PFSK-1 (cell line): ENCODE measurements at regions not wholly inside any gene's neighbourhood (a gene's known extent, or its start where the extent isn't known, plus 50 kb on each side); places are given as distances from the start of the nearest gene placed in this dataset.

Experiments used
- FOXP2 ChIP-seq: optimal IDR thresholded peaks from 2 replicates; pipeline ENCODE3; 2011; ENCODE audit warnings: borderline replicate concordance, control low read depth, inconsistent platforms; ENCODE audit not compliant: insufficient read depth; ENCODE audit errors: extremely low read length, extremely low read depth
- POLR2AphosphoS5 ChIP-seq: IDR thresholded peaks from 2 replicates; pipeline ENCODE4 v1.6.1; 2012; ENCODE audit warnings: low read depth, mild to moderate bottlenecking, control low read depth, low read length, moderate library complexity
- SIN3A ChIP-seq: IDR thresholded peaks from 2 replicates; pipeline ENCODE4 v1.6.1; 2012; ENCODE audit warnings: mild to moderate bottlenecking, low read length, moderate library complexity, borderline replicate concordance; ENCODE audit not compliant: insufficient read depth
- TAF1 ChIP-seq: IDR thresholded peaks from 2 replicates; pipeline ENCODE4 v1.6.1; 2012; ENCODE audit warnings: low read length, control low read depth, borderline replicate concordance; ENCODE audit not compliant: insufficient read depth
- TF ChIP-seq, protein P1 (sequence below), 2 experiments: IDR thresholded peaks; 2 replicates each; pipeline versions ENCODE4 v1.6.1 to v1.8.0; 2011 to 2012; ENCODE audit warnings: low read depth in 2 of 2, low read length in 2 of 2, control low read depth in 1 of 2, inconsistent platforms in 1 of 2, mild to moderate bottlenecking in 1 of 2, moderate library complexity in 1 of 2; ENCODE audit not compliant: insufficient read depth in 1 of 2

GRCh38 chr1:222020553-222020952, 278.7 kb upstream of the DUSP10 start:
- TF ChIP-seq SIN3A = no peak
- no peak for TF ChIP-seq POLR2AphosphoS5
- no peak for TF ChIP-seq TAF1
- TF ChIP-seq FOXP2 = no peak
- TF ChIP-seq, protein P1, sequence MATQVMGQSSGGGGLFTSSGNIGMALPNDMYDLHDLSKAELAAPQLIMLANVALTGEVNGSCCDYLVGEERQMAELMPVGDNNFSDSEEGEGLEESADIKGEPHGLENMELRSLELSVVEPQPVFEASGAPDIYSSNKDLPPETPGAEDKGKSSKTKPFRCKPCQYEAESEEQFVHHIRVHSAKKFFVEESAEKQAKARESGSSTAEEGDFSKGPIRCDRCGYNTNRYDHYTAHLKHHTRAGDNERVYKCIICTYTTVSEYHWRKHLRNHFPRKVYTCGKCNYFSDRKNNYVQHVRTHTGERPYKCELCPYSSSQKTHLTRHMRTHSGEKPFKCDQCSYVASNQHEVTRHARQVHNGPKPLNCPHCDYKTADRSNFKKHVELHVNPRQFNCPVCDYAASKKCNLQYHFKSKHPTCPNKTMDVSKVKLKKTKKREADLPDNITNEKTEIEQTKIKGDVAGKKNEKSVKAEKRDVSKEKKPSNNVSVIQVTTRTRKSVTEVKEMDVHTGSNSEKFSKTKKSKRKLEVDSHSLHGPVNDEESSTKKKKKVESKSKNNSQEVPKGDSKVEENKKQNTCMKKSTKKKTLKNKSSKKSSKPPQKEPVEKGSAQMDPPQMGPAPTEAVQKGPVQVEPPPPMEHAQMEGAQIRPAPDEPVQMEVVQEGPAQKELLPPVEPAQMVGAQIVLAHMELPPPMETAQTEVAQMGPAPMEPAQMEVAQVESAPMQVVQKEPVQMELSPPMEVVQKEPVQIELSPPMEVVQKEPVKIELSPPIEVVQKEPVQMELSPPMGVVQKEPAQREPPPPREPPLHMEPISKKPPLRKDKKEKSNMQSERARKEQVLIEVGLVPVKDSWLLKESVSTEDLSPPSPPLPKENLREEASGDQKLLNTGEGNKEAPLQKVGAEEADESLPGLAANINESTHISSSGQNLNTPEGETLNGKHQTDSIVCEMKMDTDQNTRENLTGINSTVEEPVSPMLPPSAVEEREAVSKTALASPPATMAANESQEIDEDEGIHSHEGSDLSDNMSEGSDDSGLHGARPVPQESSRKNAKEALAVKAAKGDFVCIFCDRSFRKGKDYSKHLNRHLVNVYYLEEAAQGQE (IDR thresholded peaks at IDR 0.05; ENCODE audit: insufficient read depth in 1 of 2, low read depth in 2 of 2, low read length in 2 of 2) = no peak

DNA sequence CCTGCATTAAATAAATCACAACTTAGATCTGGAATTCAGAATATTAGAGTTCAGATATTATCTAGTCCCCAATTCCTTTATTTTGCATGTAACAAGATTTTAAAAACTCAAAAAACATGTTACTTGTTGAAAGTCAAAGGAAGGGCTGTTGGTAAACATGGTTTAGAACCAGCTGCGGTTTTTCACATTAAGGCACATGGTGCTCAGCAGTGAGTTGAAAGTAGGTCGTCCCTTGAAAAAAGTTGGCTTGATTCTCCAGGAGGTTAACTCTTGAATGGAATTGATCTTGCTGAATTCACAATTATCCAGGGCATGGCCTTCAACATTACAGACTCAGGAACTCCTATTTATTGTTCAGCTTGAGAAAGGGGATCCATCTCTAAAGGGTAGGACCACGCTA, 277.1 kb upstream of the DUSP10 start:
- TF ChIP-seq TAF1 = no peak
- TF ChIP-seq FOXP2 = no peak
- no peak for TF ChIP-seq POLR2AphosphoS5
- TF ChIP-seq SIN3A = no peak
- TF ChIP-seq, protein P1 (IDR thresholded peaks at IDR 0.05; ENCODE audit: insufficient read depth in 1 of 2, low read depth in 2 of 2, low read length in 2 of 2) = no peak

DNA sequence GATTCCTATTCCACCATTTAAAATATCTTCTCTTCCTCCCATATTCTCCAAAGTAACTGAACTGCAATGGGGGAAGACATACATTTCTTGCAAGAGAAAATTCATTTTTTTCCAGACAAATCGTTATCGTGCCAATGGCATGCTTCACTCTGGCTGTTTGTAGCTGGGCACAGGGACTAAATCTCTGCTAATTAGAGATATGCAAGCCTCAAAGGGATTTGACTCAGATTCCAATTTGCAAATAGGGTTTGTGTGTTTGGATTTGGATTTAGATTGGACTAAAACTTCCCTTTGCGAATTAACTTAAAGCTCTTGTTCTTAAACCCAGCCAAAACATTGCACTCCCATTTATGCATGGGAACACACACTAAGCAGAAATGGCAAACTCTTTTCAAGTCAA, 276.2 kb upstream of the DUSP10 start:
- TF ChIP-seq POLR2AphosphoS5 = no peak
- TF ChIP-seq FOXP2 = no peak
- no peak for TF ChIP-seq TAF1
- TF ChIP-seq, protein P1 (IDR thresholded peaks at IDR 0.05; ENCODE audit: insufficient read depth in 1 of 2, low read depth in 2 of 2, low read length in 2 of 2) = no peak
- no peak for TF ChIP-seq SIN3A

- TF ChIP-seq TAF1 (no peak), FOXP2 (no peak), POLR2AphosphoS5 (no peak), SIN3A (no peak)
- TF ChIP-seq, protein P1 (IDR thresholded peaks at IDR 0.05; ENCODE audit: insufficient read depth in 1 of 2, low read depth in 2 of 2, low read length in 2 of 2) = no peak
These were observed 273.8 kb upstream of the DUSP10 start for GRCh38 chr1:222015686-222016085.

DNA sequence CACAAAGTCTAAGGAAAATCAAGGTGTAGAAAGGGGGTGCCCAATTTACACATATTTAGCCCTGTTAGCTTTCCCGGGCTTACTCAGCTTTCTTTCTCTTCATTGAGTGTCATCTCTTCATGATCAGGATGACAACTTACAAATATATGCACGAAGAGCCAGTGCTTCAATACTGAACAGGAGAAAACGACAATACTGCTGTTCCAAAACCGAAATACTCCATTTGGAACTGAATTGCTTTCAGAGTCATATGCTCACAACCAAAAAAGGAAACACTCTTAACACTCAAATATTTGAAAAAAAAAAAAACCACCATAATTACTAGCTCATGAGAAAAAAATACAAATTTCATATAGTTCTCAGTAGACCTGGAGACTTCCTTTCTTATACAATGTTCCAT, 272.1 kb upstream of the DUSP10 start:
- TF ChIP-seq FOXP2 (no peak), SIN3A (no peak), TAF1 (no peak), POLR2AphosphoS5 (no peak)
- TF ChIP-seq, protein P1 (IDR thresholded peaks at IDR 0.05; ENCODE audit: insufficient read depth in 1 of 2, low read depth in 2 of 2, low read length in 2 of 2) = no peak
